Left ventricle myocardium superior (tissue), 1 donor: ENCODE measurements at regions not wholly inside any gene's neighbourhood (a gene's known extent, or its start where the extent isn't known, plus 50 kb on each side); places are given as distances from the start of the nearest gene placed in this dataset.

ENCODE experiments used
- ATAC-seq: fragments of 200-7000 bp; cut with Tn5 transposase; one replicate; pipeline ENCODE4 v1.9.1; 2020; ENCODE audit warnings: mild to moderate bottlenecking, moderate library complexity
- DNase-seq: peaks from one replicate; pipeline ENCODE4 v3.0.0-alpha.2; 2020
- intact Hi-C: fragments of 100-400 bp; cut with micrococcal nuclease; formaldehyde crosslinking; loops from one replicate; pipeline ENCODE4 v1.11.0; 2022
- donor health status: DM: no; HTN: yes; CAD: no; lungs with severe emphysema.

DNA sequence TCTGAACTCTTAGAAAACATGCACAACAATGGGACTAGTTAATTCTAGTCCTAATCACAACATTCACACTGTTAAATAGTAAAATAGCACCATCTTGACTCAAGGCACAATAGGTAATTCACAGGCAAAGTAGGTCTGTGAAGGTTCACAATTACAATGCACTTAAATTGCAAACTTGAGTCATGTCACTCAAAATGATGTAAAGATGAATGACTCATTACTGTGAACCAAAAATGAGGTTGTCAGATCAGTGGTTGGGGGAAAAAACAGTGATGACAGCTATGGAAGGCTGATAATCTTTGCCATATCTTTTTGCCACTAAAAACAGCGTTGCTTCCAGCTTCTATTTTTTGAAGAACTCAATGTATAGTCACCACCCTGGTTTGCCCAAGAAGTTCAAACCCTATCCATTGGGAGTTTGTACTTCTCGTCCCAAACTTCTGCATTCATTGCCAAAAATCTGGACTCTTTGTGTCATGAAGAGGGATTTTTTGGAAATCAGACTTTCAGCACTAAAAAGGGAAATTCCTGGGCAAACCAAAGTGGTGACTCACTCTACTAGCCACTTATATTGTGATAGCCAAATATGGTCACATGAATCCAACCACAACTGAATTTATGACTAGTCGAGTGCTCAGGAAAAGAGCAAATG lies 200.9 kb upstream of the TMTC4 start:
- intact Hi-C loops: no loop called here
- DNase-seq: no peak
- no peak for ATAC-seq

DNA sequence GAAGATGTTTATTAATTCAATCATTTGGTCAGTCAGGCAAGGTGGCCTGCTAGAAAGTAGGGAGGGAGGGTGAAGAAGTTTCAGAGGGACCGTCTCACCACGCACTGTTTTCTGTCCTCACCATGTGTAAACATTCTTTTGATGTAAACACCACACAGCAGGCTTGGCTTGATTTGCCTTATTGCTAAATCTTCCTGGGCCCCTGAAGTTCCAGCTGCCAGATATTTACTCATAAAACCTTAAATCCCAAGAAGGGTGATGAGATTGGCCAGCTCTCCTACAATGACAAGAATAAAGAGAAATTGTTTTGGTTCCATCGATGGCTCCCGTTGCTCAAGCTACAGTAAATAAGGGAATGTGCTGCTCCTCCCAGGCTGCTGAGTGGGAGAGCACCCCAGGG lies 198.2 kb upstream of the TMTC4 start:
- intact Hi-C loops: no loop called here
- ATAC-seq (no peak), DNase-seq (no peak)

DNA sequence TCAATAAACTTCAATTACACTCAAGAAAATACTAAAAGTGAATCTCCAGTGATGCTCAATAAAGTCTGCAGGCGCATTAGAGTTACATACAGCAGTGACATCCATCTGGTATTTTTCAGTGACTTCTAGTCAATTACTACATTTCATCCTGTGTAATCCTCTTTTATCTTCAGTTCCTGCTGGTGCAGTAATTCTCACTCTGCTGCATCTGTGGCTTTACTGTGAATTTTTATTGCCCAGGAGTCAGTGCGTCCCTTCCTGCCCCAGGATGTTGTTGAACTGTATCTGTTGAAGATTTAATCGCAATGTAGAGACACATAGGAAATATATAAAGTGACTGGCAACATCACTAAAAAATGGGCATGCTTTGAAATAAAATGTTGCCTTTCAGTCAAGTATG lies 196.3 kb upstream of the TMTC4 start:
- intact Hi-C loops: no loop called here
- DNase-seq: no peak
- no peak for ATAC-seq

DNA sequence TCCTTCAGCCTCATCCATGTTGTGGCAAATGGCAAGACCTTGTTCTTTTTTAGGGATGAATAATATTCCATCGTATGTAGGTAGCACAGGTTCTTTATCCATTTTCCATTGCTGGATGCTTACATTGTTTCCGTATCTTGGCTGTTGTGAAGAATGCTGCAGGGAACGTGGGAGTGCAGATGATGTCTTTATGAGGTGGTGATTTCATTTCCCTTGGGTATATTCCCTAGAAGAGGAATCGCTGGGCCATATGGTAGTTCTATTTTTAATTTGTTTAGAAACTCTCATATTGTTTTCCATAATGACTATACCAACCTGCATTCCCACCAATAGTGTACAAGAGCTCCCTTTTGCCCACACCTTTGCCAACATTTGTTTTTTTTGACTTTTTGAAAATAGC lies 186.3 kb upstream of the TMTC4 start:
- DNase-seq: no peak
- intact Hi-C loops: no loop called here
- no peak for ATAC-seq

DNA sequence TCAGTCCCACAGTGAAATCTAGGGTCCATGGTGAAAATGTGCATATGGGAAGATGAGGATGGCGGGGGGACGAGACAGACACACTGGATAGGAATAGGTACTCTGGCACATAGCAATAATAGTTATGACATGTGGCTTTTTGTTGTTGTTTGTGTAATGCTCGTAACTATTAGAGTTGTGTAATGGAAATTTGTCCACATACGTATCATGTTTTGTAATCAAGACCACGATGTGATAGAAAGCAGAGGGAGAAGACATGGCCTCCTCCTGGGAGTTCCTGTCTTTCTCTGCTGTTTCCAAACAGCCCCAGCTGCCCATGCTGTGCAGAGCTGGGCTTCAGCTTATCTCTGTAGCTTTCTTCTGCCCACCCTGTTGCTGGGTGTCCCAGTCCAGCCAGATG lies 185.3 kb upstream of the TMTC4 start:
- DNase-seq (no peak), ATAC-seq (no peak)
- intact Hi-C loops: no loop called here

DNA sequence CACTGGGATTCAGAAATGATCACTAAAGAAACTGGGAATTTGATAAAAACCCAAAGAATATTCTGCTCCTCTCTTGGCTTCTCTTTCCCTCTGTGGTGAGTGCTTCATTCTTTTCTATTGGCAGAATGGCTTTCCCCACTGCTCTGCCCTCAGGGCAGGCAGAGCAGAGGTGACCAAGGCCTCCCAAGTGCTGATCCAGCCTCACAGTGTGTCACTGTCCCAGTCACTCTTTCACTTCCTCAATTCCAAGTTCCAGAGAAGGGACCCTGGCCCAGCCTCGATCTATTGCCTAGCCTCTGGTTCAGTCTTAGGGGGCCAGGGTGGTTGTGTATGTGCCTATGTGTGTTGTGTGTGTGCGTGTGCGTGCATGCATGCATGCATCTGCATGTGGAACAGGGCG lies 180.6 kb upstream of the TMTC4 start:
- no peak for ATAC-seq
- DNase-seq: no peak
- intact Hi-C loops: no loop called here

DNA sequence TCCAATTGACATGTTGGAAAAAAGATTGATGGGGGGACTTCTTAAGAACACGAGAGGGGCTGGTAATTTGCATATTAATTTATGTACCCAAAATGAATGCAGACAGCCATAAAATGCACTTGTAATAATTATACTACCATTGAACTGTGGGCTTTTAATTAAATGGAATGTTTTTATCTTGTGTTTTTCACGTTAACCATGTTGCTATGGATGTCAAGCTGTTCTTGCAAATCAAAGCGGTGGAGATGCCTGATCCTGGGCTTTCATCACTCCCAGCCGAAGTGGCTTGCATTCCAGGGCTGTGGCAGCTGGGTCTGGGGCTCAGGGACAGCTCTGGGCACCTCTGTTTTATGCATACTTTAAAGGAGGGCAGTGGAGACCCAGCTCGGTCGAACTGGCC lies 179.4 kb upstream of the TMTC4 start:
- ATAC-seq: no peak
- no peak for DNase-seq
- intact Hi-C loops: no loop called here

DNA sequence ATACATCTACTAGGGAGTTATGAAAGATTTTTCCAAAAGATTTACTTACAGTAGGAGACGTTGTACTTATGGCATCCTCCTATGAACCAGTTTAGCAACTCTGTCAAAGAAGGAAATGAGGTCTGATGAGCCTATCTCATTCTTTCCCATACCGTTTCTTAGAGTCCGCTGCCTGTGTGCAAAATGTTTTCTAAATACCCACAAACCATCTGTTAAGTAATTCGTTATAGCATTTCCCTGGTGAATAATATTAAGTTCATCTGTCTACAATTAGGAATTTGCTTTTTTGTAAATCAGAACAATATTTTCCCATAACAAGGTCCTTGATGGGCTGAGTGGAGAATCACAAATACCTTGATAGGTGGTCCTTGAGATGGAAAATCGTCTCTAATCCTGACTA lies 178.8 kb upstream of the TMTC4 start:
- no peak for DNase-seq
- intact Hi-C loops: no loop called here
- no peak for ATAC-seq

DNA sequence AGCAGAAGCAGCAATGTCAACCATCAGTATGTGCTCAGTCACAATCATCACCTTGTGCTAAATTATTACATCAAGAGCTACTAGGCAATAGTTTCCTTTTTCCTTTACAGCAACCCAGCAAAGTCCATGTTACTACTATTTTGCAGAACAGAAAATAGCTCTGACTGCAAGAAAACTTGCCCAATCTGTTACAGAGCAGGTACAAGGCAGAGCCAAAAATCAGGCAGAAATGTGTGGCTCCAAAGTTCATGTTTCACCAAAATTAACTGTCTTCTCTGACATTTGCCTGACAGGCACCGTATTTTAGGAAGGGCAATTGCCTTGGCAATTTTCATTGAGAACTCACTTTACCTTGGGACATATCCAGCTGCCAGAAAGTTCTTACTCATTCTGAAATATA lies 177.6 kb upstream of the TMTC4 start:
- intact Hi-C loops: no loop called here
- ATAC-seq (no peak), DNase-seq (no peak)

DNA sequence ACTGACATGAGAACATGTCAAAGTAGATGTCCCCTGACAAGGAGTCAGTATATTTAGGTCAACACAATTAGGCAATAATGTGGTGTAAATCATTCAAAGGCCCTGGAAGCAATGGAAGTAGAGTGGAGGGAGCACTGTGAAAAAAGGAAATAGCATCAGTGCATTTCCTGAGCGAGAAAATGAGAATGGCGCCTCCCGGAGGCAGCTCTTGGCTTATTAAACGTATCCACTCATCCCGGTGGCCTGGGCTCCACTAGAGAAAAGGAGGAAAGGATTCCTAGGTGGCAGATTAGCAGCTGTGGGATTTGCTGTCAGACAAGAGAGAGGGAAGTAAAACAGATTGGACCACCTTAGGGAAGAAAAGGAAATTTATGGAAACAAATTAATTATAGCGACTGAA lies 173.7 kb upstream of the TMTC4 start:
- intact Hi-C loops: no loop called here
- DNase-seq: no peak
- ATAC-seq: no peak

DNA sequence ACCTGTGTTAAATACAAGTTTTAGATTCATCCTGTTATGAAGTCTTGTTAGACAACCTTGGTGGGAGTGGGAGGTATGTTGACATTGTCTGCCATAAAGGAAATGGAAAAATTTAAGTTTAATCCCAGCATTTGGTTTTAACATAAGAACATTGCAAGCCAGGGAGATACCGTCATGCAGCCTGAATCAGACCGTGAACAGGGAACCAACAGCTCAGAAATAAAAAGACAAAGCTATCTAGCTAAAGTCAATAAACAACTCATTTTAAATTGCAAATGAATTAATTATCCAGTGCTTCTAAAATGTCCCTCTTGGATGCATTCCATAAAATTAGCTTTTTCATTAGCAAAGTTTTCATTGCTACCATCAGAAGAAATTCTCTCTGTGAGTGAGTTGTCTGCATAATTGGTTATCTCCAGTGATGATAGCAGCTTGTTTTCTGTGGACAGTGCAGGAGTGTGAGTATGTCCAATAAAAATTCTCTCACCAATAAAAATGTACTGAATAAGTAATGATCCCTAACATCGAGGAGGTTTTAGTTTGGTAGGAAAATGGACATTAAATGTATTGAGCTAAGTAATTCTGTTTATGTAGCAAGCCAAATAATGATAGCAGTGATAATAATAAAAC lies 170.6 kb upstream of the TMTC4 start:
- ATAC-seq: no peak

DNA sequence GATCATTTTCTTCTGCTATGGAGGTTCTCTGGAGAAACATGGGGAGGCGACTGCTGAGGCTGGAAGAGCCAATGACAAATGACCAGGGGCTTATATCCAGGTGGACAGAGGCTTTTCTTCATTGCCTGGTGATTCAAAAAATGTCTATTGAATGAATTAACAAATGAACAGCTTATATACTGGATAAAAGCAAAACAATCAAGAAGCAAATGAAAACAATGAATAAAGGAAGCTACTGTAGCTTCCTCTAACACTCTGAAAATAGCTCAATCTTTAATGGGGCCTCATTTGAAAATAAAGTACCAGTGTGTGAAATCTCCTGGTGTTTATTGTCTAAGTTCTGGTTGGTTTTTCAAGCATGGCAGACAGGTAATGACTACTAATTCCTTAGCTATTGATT lies 167.5 kb upstream of the TMTC4 start:
- no peak for ATAC-seq
- intact Hi-C loops: no loop called here
- DNase-seq: no peak

More for the DNA sequence above, 170.6 kb upstream of the TMTC4 start:
- no peak for DNase-seq
- intact Hi-C loops: no loop called here

DNA sequence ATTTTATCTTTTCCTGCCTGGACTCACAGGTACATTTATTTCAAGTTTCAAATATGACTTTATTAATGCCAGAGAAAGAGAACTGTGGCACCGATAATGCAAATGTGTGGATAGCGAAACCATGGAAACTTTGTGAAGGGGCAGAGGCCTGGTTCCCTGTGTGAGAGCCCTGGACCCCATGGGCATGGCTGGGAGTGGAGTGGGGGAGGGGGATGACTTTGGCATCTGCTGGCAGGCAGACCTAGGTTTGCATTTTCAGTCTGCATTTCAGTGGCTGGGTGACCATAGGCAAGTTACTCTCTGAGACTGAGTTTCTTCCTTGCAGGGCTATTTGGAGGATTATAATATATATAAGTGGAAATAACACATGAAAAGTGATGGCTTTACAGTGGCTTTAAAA lies 163.8 kb upstream of the TMTC4 start:
- ATAC-seq (no peak), DNase-seq (no peak)
- intact Hi-C loops: no loop called here

DNA sequence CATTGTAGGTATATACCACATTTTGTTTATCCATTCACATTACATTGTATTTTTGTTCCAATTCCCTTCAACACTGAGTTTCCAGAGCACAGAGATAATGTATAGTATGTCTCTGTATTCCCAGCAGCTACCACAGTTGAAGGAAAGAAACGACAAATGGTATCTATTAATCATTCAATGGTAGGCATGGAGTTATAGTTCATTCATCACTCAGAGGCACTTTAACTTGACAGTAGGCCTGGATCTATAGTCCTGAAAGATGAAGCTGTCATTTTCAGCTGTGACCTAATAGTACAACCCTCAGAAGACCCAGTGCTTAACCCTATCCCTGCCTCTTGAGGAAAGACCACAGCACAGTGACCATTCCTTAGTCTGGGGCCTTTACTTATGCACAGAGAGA lies 163.0 kb upstream of the TMTC4 start:
- no peak for DNase-seq
- no peak for ATAC-seq
- intact Hi-C loops: no loop called here

DNA sequence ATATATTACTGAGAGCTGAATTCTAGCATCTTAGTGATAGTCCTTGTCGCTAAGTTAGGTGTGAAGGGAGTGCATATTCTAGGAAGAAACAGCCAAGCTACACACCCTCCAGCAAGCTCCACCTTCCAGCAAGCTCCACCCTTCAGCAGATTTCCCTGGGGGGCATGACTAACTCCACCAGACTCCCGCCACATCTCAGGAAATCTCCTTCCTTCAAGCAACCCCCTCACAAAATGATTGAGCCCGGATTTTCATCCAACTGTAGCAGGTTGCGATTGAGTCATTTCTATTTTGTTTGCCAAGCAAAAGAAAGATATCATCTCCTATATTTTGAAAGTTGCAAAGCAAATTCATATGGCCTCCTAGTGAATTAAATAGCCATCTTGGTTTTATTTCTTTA lies 162.1 kb upstream of the TMTC4 start:
- DNase-seq: no peak
- intact Hi-C loops: no loop called here
- ATAC-seq: no peak

DNA sequence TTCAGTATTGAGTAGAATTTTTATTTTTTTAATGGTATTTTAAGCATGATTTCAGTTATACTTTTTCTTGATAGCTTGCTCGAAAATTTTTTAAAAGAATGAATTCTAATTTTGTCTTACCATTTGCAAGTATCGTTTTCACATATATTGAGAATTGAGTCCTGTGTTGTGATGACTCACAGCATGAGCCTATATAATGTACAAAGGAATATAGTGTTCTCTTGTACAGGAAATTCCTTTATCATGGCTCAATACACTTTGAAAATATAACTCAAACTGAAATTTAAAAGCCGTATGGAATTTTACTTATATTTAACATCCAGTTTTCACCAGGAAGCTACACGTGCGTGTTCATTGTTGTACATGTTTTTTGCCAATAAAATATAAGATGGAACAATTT lies 161.1 kb upstream of the TMTC4 start:
- no peak for DNase-seq
- ATAC-seq: no peak
- intact Hi-C loops: no loop called here

DNA sequence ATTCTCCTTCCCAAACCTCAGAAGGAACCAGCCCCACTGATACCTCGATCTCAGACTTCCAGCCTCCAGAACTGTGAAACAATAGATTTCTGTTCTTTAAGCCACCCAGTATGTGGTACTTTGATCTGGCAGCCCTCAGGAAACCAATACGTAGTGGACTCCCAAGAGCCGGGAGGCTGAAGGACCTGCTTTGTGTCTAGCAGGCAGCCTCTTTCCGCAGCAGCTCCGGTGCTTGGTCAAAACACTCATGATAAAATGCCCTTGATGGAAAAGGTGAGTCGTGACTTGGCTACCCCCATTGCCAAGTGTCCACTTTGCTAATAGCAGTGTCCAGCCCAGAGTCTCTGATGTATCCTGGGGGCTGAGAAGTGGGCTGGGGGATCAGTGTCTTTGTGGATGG lies 158.8 kb upstream of the TMTC4 start:
- intact Hi-C loops: no loop called here
- ATAC-seq (no peak), DNase-seq (no peak)

DNA sequence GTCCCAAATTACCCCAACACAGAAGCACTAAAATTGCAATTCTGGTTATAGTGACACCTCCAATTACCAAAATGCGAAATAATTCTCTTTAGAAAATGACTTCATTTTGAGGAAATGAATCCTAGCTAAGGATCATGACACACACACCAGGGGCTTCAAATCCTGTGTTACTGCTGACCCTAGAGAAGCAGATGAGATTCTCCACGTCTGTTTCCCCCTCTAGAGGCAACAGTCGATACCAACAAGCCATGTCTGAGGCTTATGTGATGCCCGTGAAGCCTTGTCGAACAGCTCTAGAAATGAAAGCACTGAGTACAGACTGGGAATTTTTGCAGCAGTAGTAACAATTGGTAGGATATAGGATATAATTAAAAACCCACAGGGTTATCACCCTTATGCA lies 153.6 kb upstream of the TMTC4 start:
- intact Hi-C loops: no loop called here
- no peak for DNase-seq
- ATAC-seq: no peak

DNA sequence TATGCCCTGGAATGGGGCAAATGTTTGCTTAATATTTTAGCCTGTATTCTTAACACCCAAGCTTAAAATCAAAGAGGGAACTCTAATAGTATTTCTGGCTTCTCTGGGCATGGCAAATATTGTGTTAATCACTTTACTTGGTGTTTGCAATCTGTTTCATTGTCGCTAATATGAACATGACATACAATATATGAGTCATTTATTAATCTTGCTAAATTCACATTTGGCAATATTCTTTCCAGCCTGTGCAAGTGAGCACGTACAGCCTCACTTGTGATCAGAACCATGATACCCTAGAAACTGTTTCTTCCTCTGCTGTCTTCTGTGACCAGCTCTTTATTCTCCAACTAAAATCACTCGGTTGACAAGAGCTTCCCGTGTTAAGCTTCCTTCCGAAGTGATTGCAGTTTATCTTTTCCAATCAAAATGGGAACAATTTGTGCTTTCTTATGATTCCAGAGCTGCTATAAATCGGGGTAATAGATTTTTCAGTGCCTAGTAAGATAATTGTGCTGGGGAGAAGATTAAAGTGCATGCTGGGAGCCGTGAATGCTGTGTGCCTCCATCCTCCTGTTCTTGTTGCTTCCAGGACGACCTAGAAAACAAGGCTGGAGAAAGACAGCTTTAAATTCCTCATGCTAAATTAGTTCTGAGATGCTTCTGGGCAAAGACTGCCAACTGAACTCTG lies 153.0 kb upstream of the TMTC4 start:
- intact Hi-C loops: no loop called here

DNA sequence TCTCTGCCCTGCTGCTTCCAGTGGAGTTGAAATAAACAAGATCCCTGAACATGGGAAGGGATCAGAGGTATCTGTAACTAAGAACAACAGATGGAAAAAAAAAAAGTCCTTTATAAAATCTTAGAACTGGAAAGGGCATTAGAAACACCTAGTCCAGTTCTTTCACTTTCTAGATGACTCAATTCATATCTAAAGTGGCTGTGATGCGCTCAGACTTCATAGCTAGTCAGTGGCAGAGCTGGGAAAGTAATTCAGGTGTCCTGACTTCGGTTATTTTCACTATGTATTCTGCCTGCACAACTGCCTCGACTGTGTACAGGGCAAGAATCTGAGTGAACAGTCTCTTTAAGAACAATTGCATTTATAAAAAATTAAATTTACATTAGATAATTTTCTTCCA lies 151.8 kb upstream of the TMTC4 start:
- intact Hi-C loops: no loop called here
- ATAC-seq (no peak), DNase-seq (no peak)

More for the DNA sequence above, 153.0 kb upstream of the TMTC4 start:
- DNase-seq (no peak), ATAC-seq (no peak)

DNA sequence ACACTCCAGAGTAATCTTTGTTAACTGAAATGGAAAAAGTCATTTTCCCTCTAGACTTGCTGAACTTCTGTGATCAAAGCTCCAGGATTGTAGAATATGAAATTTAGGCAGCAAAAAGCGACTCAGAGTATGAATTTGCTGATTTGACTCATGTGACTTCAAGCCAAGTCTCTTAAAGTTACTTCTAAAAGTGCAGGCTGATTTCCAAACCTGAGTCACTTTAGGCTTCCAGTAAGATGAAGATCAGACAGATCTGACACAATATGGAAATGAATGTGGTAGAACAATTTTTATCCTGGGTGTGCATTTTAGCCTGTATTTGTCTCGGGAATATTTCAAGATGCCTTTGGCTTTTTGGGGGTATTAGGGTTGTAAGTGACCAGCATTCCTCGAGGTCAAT lies 151.0 kb upstream of the TMTC4 start:
- DNase-seq: no peak
- intact Hi-C loops: no loop called here
- ATAC-seq: no peak
